ENCODE measurements at regions not wholly inside any gene's neighbourhood (a gene's known extent, or its start where the extent isn't known, plus 50 kb on each side); places are given as distances from the start of the nearest gene placed in this dataset.
"Not testable (repeated sequence)": the region's sequence is repeated elsewhere in the genome, so short reads cannot be mapped to it uniquely, and the experiment has no call there.

- in situ Hi-C loops (cut with MboI; ENCODE audit: low sequenced_read_pairs), result no loop called here
Observed at GRCh38 chr2:7619203-7619970, 702.2 kb downstream of the RNF144A start.

GRCh38 chr2:7620255-7620654, 703.0 kb downstream of the RNF144A start:
- in situ Hi-C loops (cut with MboI; ENCODE audit: low sequenced_read_pairs), result no loop called here

- in situ Hi-C loops (cut with MboI; ENCODE audit: low sequenced_read_pairs), result no loop called here
Observed at GRCh38 chr2:7621018-7621814, 704.0 kb downstream of the RNF144A start.

GRCh38 chr2:7625392-7626138, 708.4 kb downstream of the RNF144A start:
- in situ Hi-C loops (cut with MboI; ENCODE audit: low sequenced_read_pairs), result no loop called here

GRCh38 chr2:7626139-7626537, 708.9 kb downstream of the RNF144A start:
- in situ Hi-C loops (cut with MboI; ENCODE audit: low sequenced_read_pairs), result no loop called here

GRCh38 chr2:7627583-7627982, 710.4 kb downstream of the RNF144A start:
- in situ Hi-C loops (cut with MboI; ENCODE audit: low sequenced_read_pairs), result no loop called here

GRCh38 chr2:7632420-7632819, 715.2 kb downstream of the RNF144A start:
- in situ Hi-C loops (cut with MboI; ENCODE audit: low sequenced_read_pairs), result no loop called here

GRCh38 chr2:7633566-7634153, 716.4 kb downstream of the RNF144A start:
- in situ Hi-C loops (cut with MboI; ENCODE audit: low sequenced_read_pairs), result no loop called here

GRCh38 chr2:7634409-7634808, 717.2 kb downstream of the RNF144A start:
- in situ Hi-C loops (cut with MboI; ENCODE audit: low sequenced_read_pairs), result no loop called here

GRCh38 chr2:7639476-7639875, 722.3 kb downstream of the RNF144A start:
- in situ Hi-C loops (cut with MboI; ENCODE audit: low sequenced_read_pairs), result no loop called here

- in situ Hi-C loops (cut with MboI; ENCODE audit: low sequenced_read_pairs), result not testable (repeated sequence)
Observed at GRCh38 chr2:7641272-7641671, 724.1 kb downstream of the RNF144A start.

GRCh38 chr2:7646024-7646423, 728.8 kb downstream of the RNF144A start:
- in situ Hi-C loops (cut with MboI; ENCODE audit: low sequenced_read_pairs), result no loop called here

GRCh38 chr2:7646661-7647060, 729.4 kb downstream of the RNF144A start:
- in situ Hi-C loops (cut with MboI; ENCODE audit: low sequenced_read_pairs), result no loop called here

- in situ Hi-C loops (cut with MboI; ENCODE audit: low sequenced_read_pairs), result no loop called here
Observed at GRCh38 chr2:7648221-7648795, 731.1 kb downstream of the RNF144A start.

GRCh38 chr2:7649461-7650228, 732.4 kb downstream of the RNF144A start:
- in situ Hi-C loops (cut with MboI; ENCODE audit: low sequenced_read_pairs), result no loop called here

GRCh38 chr2:7653617-7654016, 736.4 kb downstream of the RNF144A start:
- in situ Hi-C loops (cut with MboI; ENCODE audit: low sequenced_read_pairs), result no loop called here

GRCh38 chr2:7655629-7656028, 738.4 kb downstream of the RNF144A start:
- in situ Hi-C loops (cut with MboI; ENCODE audit: low sequenced_read_pairs), result no loop called here

GRCh38 chr2:7657526-7657925, 740.3 kb downstream of the RNF144A start:
- in situ Hi-C loops (cut with MboI; ENCODE audit: low sequenced_read_pairs), result not testable (repeated sequence)

- in situ Hi-C loops (cut with MboI; ENCODE audit: low sequenced_read_pairs), result no loop called here
Observed at GRCh38 chr2:7658486-7658885, 741.3 kb downstream of the RNF144A start.

- in situ Hi-C loops (cut with MboI; ENCODE audit: low sequenced_read_pairs), result no loop called here
Observed at GRCh38 chr2:7660816-7661215, 743.6 kb downstream of the RNF144A start.
